ENCODE measurements at regions not wholly inside any gene's neighbourhood (a gene's known extent, or its start where the extent isn't known, plus 50 kb on each side); places are given as distances from the start of the nearest gene placed in this dataset.

DNA sequence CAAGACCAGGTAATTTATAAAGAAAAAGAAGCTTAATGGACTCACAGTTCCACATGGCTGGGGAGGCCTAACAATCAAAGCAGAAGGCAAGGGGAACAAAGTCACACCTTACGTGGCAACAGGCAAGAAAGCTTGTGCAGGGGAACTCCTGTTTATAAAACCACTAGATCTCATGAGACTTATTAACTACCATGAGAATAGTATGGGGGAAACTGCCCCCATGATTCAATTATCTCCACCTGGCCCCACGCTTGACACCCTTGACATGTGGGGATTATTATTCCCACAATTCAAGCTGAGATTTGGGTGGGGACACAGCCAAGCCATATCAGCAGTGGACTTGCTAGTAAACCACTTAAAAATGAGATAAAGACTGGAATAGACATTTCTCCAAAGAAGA, 451.7 kb downstream of the DNAJB9 start:
- H3K4me1 Mint-ChIP-seq (ENCODE audit: low read depth): no peaks in the 10 kb centered on the region
- no peaks in the 10 kb centered on the region for H3K36me3 Mint-ChIP-seq (ENCODE audit: low read depth)
- DNase-seq: no peak
- no peak overlapping the region for H3K4me3 Mint-ChIP-seq
- peaks cover 3% of the 10 kb centered on the region for H3K9me3 Mint-ChIP-seq
- H3K27ac Mint-ChIP-seq: no peak overlapping the region
- H3K27me3 Mint-ChIP-seq: no peaks in the 10 kb centered on the region

GRCh38 chr7:109029866-109030265, 460.2 kb downstream of the DNAJB9 start:
- H3K27ac Mint-ChIP-seq: no peak overlapping the region
- DNase-seq: no peak
- H3K9me3 Mint-ChIP-seq: peaks cover 26% of the 10 kb centered on the region
- no peaks in the 10 kb centered on the region for H3K36me3 Mint-ChIP-seq (ENCODE audit: low read depth)
- H3K4me1 Mint-ChIP-seq (ENCODE audit: low read depth): no peaks in the 10 kb centered on the region
- H3K4me3 Mint-ChIP-seq: no peak overlapping the region
- H3K27me3 Mint-ChIP-seq: no peaks in the 10 kb centered on the region

GRCh38 chr7:109044691-109045090, 475.0 kb downstream of the DNAJB9 start:
- Mint-ChIP-seq H3K9me3 (peaks cover 5% of the 10 kb centered on the region), H3K36me3 (ENCODE audit: low read depth) (no peaks in the 10 kb centered on the region), H3K27me3 (no peaks in the 10 kb centered on the region), H3K27ac (no peak overlapping the region), H3K4me1 (ENCODE audit: low read depth) (no peaks in the 10 kb centered on the region), H3K4me3 (no peak overlapping the region)
- no peak for DNase-seq

DNA sequence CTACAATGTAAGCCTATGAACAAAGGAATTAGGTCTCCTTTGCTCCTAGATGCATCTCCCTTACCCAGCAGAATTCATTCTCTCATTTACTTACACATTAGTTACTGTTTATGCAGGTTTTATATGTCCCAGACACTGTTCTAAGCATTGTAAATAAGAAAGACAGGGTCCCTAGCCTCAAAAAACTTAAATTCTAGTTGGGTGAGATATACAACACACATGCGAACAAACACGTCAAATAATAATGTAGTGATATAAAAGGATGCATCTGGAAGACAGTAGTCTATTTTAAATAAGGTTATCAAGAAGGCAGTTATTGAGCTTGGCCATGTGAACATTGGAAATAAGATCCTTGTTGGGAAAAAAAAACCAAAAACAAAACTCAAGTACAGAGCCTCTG, 479.7 kb downstream of the DNAJB9 start:
- H3K4me3 Mint-ChIP-seq: no peak overlapping the region
- no peaks in the 10 kb centered on the region for H3K36me3 Mint-ChIP-seq (ENCODE audit: low read depth)
- H3K27ac Mint-ChIP-seq: no peak overlapping the region
- no peaks in the 10 kb centered on the region for H3K27me3 Mint-ChIP-seq
- no peaks in the 10 kb centered on the region for H3K4me1 Mint-ChIP-seq (ENCODE audit: low read depth)
- no peaks in the 10 kb centered on the region for H3K9me3 Mint-ChIP-seq
- no peak for DNase-seq

DNA sequence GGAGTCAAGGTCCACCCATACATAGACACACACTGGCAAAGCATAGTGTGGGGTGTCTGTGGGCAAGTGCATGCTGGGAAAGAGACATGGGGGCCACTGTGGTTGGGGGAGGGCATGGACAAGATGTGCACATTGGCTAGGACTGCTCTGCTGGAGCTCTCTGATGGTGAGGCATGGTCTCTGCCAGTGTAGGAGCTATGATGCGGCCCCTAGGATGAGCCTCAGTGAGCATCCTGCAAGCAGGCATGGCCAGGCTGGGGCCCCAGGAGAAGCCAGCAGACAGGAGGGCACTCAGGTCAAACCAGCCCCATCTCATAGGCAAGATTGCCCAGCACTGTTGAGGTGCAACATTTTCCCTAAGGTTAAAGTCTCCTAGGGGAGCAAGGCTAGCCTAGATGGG, 489.4 kb downstream of the DNAJB9 start:
- Mint-ChIP-seq H3K27me3 (no peaks in the 10 kb centered on the region), H3K9me3 (peaks cover 4% of the 10 kb centered on the region), H3K4me1 (ENCODE audit: low read depth) (no peaks in the 10 kb centered on the region), H3K27ac (no peak overlapping the region), H3K4me3 (no peak overlapping the region), H3K36me3 (ENCODE audit: low read depth) (no peaks in the 10 kb centered on the region)
- DNase-seq: no peak

DNA sequence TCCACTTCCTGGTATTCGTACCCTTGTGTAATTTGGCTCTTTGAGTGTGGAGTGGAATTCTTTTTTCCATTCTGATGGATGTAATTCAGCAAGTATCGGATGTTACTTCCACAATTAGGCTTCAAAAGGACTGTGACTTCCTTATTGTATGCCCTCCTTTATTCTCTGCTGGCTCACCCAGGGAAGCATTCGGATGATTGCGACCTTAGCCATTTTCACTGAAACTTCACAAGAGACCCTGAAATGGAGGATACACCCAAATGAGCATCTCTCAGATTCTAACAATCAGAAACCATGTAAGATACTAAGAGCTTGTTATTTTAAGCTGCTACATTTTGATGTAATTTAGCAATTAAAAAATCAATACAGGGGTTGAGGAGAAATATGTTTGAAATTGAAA, 493.1 kb downstream of the DNAJB9 start:
- Mint-ChIP-seq H3K4me3 (no peak overlapping the region), H3K4me1 (ENCODE audit: low read depth) (no peaks in the 10 kb centered on the region), H3K9me3 (peaks cover 4% of the 10 kb centered on the region), H3K27ac (no peak overlapping the region), H3K36me3 (ENCODE audit: low read depth) (no peaks in the 10 kb centered on the region), H3K27me3 (no peaks in the 10 kb centered on the region)
- DNase-seq: no peak

DNA sequence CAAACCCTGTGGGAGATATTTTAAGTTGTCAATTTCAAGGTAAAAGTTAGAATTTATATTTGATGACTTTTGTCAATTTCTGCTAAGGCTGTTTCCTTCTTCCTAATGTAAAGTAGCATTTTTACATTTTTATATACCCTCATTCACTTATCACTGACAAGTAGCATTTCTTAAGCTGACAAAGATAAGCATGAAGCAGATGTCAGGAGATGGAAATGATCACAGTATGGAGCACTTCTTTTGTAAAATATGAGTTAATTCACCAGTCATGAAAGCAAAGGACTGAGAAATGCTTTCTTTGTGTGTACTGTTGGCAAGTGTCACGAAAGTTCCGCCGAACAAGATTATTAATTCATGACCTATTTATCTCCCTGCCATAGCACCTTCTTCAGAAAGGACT, 503.9 kb downstream of the DNAJB9 start:
- Mint-ChIP-seq H3K4me1 (ENCODE audit: low read depth) (no peaks in the 10 kb centered on the region), H3K27ac (no peak overlapping the region), H3K4me3 (no peak overlapping the region), H3K9me3 (peaks cover 4% of the 10 kb centered on the region), H3K27me3 (no peaks in the 10 kb centered on the region), H3K36me3 (ENCODE audit: low read depth) (no peaks in the 10 kb centered on the region)
- no peak for DNase-seq

GRCh38 chr7:109076396-109076972, 506.8 kb downstream of the DNAJB9 start:
- H3K4me3 Mint-ChIP-seq: no peak overlapping the region

GRCh38 chr7:109091042-109091441, 521.4 kb downstream of the DNAJB9 start:
- H3K27me3 Mint-ChIP-seq: no peaks in the 10 kb centered on the region
- H3K4me1 Mint-ChIP-seq (ENCODE audit: low read depth): no peaks in the 10 kb centered on the region
- no peak for DNase-seq
- H3K36me3 Mint-ChIP-seq (ENCODE audit: low read depth): no peaks in the 10 kb centered on the region
- H3K4me3 Mint-ChIP-seq: no peak overlapping the region
- no peak overlapping the region for H3K27ac Mint-ChIP-seq
- peaks cover 7% of the 10 kb centered on the region for H3K9me3 Mint-ChIP-seq

More at GRCh38 chr7:109076396-109076972, 506.8 kb downstream of the DNAJB9 start:
- Mint-ChIP-seq H3K4me1 (ENCODE audit: low read depth) (no peaks in the 10 kb centered on the region), H3K9me3 (no peaks in the 10 kb centered on the region), H3K27me3 (no peaks in the 10 kb centered on the region), H3K27ac (no peak overlapping the region), H3K36me3 (ENCODE audit: low read depth) (no peaks in the 10 kb centered on the region)
- no peak for DNase-seq

DNA sequence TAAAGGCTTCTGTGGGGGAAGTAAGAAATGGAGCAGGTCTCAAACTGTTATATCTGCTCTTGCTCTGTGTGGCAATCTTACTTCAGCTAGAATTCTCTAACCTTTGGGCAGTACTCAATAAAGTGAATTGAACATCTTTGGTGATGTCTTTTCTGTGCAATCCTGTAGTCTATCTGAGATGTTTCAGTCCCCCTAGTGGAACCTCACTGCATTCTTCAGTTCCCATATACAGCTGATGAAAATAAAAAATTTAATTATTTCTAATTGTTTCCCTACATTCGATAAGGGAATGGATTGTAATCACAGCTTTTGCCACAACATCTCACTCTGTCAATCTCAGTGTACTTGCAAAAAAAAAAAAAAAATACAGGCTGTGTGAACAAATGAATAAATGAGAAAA, 522.6 kb downstream of the DNAJB9 start:
- DNase-seq: no peak
- no peak overlapping the region for H3K27ac Mint-ChIP-seq
- H3K4me3 Mint-ChIP-seq: no peak overlapping the region
- H3K9me3 Mint-ChIP-seq: peaks cover 7% of the 10 kb centered on the region
- no peaks in the 10 kb centered on the region for H3K27me3 Mint-ChIP-seq
- H3K36me3 Mint-ChIP-seq (ENCODE audit: low read depth): no peaks in the 10 kb centered on the region
- no peaks in the 10 kb centered on the region for H3K4me1 Mint-ChIP-seq (ENCODE audit: low read depth)

GRCh38 chr7:109101332-109101731, 531.7 kb downstream of the DNAJB9 start:
- Mint-ChIP-seq H3K9me3 (peaks cover 2% of the 10 kb centered on the region), H3K4me3 (no peak overlapping the region), H3K4me1 (ENCODE audit: low read depth) (no peaks in the 10 kb centered on the region), H3K27me3 (no peaks in the 10 kb centered on the region), H3K27ac (no peak overlapping the region), H3K36me3 (ENCODE audit: low read depth) (no peaks in the 10 kb centered on the region)
- no peak for DNase-seq

DNA sequence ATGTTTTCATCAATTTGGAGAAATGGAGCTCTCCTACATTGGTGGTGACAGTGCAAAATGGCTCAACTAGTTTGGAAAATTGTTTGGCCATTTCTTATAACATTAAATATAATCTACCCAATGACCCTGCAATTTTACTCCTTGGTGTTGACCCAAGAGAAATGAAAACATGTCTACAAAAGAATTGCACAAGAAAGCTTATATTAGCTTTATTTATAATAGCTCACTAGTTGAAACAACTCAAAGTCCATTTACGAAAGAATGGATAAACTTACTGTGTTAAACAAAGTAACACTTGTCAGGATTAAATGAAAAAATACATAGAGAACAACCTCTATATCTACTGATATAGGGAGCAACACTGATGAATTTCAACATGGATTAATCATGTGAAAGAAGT, 539.9 kb downstream of the DNAJB9 start:
- H3K4me1 Mint-ChIP-seq (ENCODE audit: low read depth): no peaks in the 10 kb centered on the region

GRCh38 chr7:109111086-109111485, 541.4 kb downstream of the DNAJB9 start:
- Mint-ChIP-seq H3K9me3 (peaks cover 2% of the 10 kb centered on the region), H3K4me1 (ENCODE audit: low read depth) (no peaks in the 10 kb centered on the region), H3K4me3 (no peak overlapping the region), H3K36me3 (ENCODE audit: low read depth) (no peaks in the 10 kb centered on the region), H3K27ac (no peak overlapping the region), H3K27me3 (no peaks in the 10 kb centered on the region)
- no peak for DNase-seq

More for the DNA sequence above, 539.9 kb downstream of the DNAJB9 start:
- Mint-ChIP-seq H3K27ac (no peak overlapping the region), H3K4me3 (no peak overlapping the region), H3K27me3 (no peaks in the 10 kb centered on the region), H3K36me3 (ENCODE audit: low read depth) (no peaks in the 10 kb centered on the region), H3K9me3 (peaks cover 2% of the 10 kb centered on the region)
- DNase-seq: no peak

- DNase-seq: no peak
- Mint-ChIP-seq H3K36me3 (ENCODE audit: low read depth) (no peaks in the 10 kb centered on the region), H3K9me3 (peaks cover 2% of the 10 kb centered on the region), H3K27me3 (no peaks in the 10 kb centered on the region), H3K27ac (no peak overlapping the region), H3K4me3 (no peak overlapping the region), H3K4me1 (ENCODE audit: low read depth) (no peaks in the 10 kb centered on the region)
Observed at GRCh38 chr7:109121599-109122300, 552.1 kb downstream of the DNAJB9 start.

DNA sequence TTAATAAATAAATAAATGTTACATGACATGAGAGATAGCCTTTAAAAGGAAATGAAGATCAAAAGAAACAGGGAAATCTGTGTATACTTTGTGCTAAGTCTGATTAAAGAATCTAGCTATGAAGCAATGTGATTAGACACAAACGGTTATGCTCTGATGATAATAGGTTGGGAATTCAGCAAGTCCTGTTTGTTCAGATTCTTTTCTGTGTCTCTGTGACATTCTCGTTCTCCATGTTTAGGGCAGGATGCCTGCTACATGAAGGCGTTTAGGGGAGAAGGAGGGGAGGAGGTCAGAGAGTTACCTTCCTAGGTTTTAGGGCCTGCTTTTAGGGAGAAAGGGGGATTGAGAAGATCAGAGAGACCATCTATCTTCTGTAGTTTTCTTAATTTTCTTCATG, 555.3 kb downstream of the DNAJB9 start:
- no peak overlapping the region for H3K4me3 Mint-ChIP-seq
- H3K9me3 Mint-ChIP-seq: peaks cover 2% of the 10 kb centered on the region
- no peak for DNase-seq
- H3K27me3 Mint-ChIP-seq: no peaks in the 10 kb centered on the region
- no peaks in the 10 kb centered on the region for H3K36me3 Mint-ChIP-seq (ENCODE audit: low read depth)
- no peaks in the 10 kb centered on the region for H3K4me1 Mint-ChIP-seq (ENCODE audit: low read depth)
- H3K27ac Mint-ChIP-seq: no peak overlapping the region
